Spinal cord (tissue), 1 donor: ENCODE measurements at regions not wholly inside any gene's neighbourhood (a gene's known extent, or its start where the extent isn't known, plus 50 kb on each side); places are given as distances from the start of the nearest gene placed in this dataset. TPM values are rescaled to one million over a fixed set of nuclear protein-coding genes. Genes with fewer than 3 reads are reported as not detected.

Experiments
- small RNA-seq: library from RNA; depleted of rRNA; stranded (forward); fragments of <200 nt; gene quantifications from one replicate; pipeline ENCODE3, GENCODE V24; 2014; ENCODE audit warnings: low replicate concordance

Small RNA genes in the stretch of these regions (small RNA-seq; reads per million reads assigned to genes)
- not detected for gene AC009804.1
- not detected for gene RF00275
- gene RF00443: not detected
- not detected for gene RN7SL865P
